SK-N-SH (cell line): ENCODE measurements at regions not wholly inside any gene's neighbourhood (a gene's known extent, or its start where the extent isn't known, plus 50 kb on each side); places are given as distances from the start of the nearest gene placed in this dataset.

ENCODE experiments used
- CTCF ChIA-PET: fragments of 300-600, 350-600 bp; formaldehyde crosslinking; extraction: SDS; loops from one replicate; lab custom pipeline; 2021; lab: Yijun Ruan, JAX
- POLR2A ChIA-PET: fragments of 350-600 bp; sonication (Branson Sonifier 250); formaldehyde crosslinking; extraction: SDS; loops from one replicate; lab custom pipeline; 2020; ENCODE audit warnings: antibody characterized with exemption, inconsistent platforms; lab: Yijun Ruan, JAX
- DNase-seq: peaks from one replicate; pipeline ENCODE4 v3.0.0; 2012
- H2AFZ ChIP-seq: fragments of 200-600 bp; sonication (generic); 2 replicates; pipeline ENCODE4 v1.8.1; 2016; ENCODE audit warnings: antibody characterized with exemption, mild to moderate bottlenecking, low read depth
- H3F3A ChIP-seq: fragments of 200-600 bp; sonication (generic); replicated peaks from 2 replicates; pipeline ENCODE3; 2016; ENCODE audit warnings: antibody characterized with exemption, mild to moderate bottlenecking; ENCODE audit not compliant: insufficient read depth
- H3K27ac ChIP-seq, 2 experiments: fragments of 200-500 bp in 1 of 2; fragments of 200-600 bp in 1 of 2; sonication (Bioruptor generic) in 1 of 2; sonication (generic), shearing (Covaris generic) in 1 of 2; 2 replicates each; pipeline versions ENCODE4 v1.5.1 to v1.6.1; 2014 to 2016; ENCODE audit warnings: low read depth in 2 of 2, inconsistent platforms in 1 of 2, low read length in 1 of 2, mild to moderate bottlenecking in 1 of 2, mixed read lengths in 1 of 2
- H3K27me3 ChIP-seq: fragments of 200-600 bp; sonication (generic), shearing (Covaris generic); 2 replicates; pipeline ENCODE4 v1.6.1; 2016; ENCODE audit warnings: mixed run types; ENCODE audit not compliant: insufficient read depth
- H3K36me3 ChIP-seq, 2 experiments: fragments of 200-500 bp in 1 of 2; fragments of 200-600 bp in 1 of 2; sonication (Bioruptor generic) in 1 of 2; sonication (generic) in 1 of 2; replicated peaks in 1 of 2; 2 replicates each; pipeline versions ENCODE3 to v1.5.1; 2014 to 2016; ENCODE audit warnings: low read length in 1 of 2, mild to moderate bottlenecking in 1 of 2; ENCODE audit not compliant: insufficient read depth in 2 of 2, control insufficient read depth in 1 of 2
- H3K4me1 ChIP-seq, 2 experiments: fragments of 200-500 bp in 1 of 2; fragments of 200-600 bp in 1 of 2; sonication (Bioruptor generic) in 1 of 2; sonication (generic), shearing (Covaris generic) in 1 of 2; 2 replicates each; pipeline versions ENCODE4 v1.5.1 to v1.6.1; 2014 to 2016; ENCODE audit warnings: low read depth in 1 of 2, low read length in 1 of 2, mixed run types in 1 of 2; ENCODE audit not compliant: insufficient read depth in 2 of 2, control insufficient read depth in 1 of 2
- H3K4me2 ChIP-seq: fragments of 200-600 bp; sonication (generic), shearing (Covaris generic); 2 replicates; pipeline ENCODE4 v1.6.1; 2017; ENCODE audit warnings: mixed run types
- H3K4me3 ChIP-seq, 2 experiments: fragments of 200-500 bp in 1 of 2; fragments of 200-600 bp in 1 of 2; sonication (Bioruptor generic) in 1 of 2; sonication (generic), shearing (Covaris generic) in 1 of 2; 2 replicates each; pipeline versions ENCODE4 v1.5.1 to v1.8.1; 2014 to 2016; ENCODE audit warnings: low read depth in 2 of 2, inconsistent platforms in 1 of 2, low read length in 1 of 2, mild to moderate bottlenecking in 1 of 2, mixed read lengths in 1 of 2, moderate library complexity in 1 of 2
- H3K79me2 ChIP-seq: fragments of 200-600 bp; sonication (generic); 2 replicates; pipeline ENCODE4 v1.8.1; 2017; ENCODE audit warnings: mild to moderate bottlenecking; ENCODE audit not compliant: insufficient read depth
- H3K9ac ChIP-seq: fragments of 200-600 bp; sonication (generic); 2 replicates; pipeline ENCODE4 v1.6.1; 2017; ENCODE audit warnings: mixed run types
- H3K9me2 ChIP-seq: fragments of 200-600 bp; sonication (generic); 2 replicates; pipeline ENCODE4 v1.6.1; 2017; ENCODE audit warnings: mixed run types
- H3K9me3 ChIP-seq: fragments of 200-600 bp; sonication (generic); 2 replicates; pipeline ENCODE4 v1.6.1; 2017; ENCODE audit warnings: mixed run types, mild to moderate bottlenecking, moderate library complexity
- H4K20me1 ChIP-seq: fragments of 200-600 bp; sonication (generic); 2 replicates; pipeline ENCODE4 v1.6.1; 2017; ENCODE audit warnings: mild to moderate bottlenecking, mixed run types; ENCODE audit not compliant: insufficient read depth
- CHD2 ChIP-seq: fragments of 150-350 bp; IDR thresholded peaks from 2 replicates; pipeline ENCODE4 v1.6.1; 2018; ENCODE audit warnings: low read length; ENCODE audit not compliant: partially characterized antibody
- ELF1 ChIP-seq: IDR thresholded peaks from 2 replicates; pipeline ENCODE4 v1.4.0; 2012
- EP300 ChIP-seq, 2 experiments: IDR thresholded peaks; 2 replicates each; pipeline versions ENCODE4 v1.4.0 to v1.6.1; 2012; ENCODE audit warnings: borderline replicate concordance in 1 of 2, low read depth in 1 of 2, low read length in 1 of 2
- EZH2phosphoT487 ChIP-seq: fragments of 200-600 bp; sonication (generic); IDR thresholded peaks from 2 replicates; pipeline ENCODE4 v1.6.1; 2017; ENCODE audit warnings: low read depth, mixed run types, mild to moderate bottlenecking, antibody characterized with exemption, moderate library complexity, borderline replicate concordance
- FOXJ3 ChIP-seq: sonication (generic); formaldehyde crosslinking; IDR thresholded peaks from 2 replicates; pipeline ENCODE4 v1.5.1; 2020; ENCODE audit warnings: mild to moderate bottlenecking, missing genetic modification reagents
- FOXM1 ChIP-seq: IDR thresholded peaks from 2 replicates; pipeline ENCODE4 v1.4.0; 2012; ENCODE audit warnings: low read depth, mild to moderate bottlenecking
- GABPA ChIP-seq: IDR thresholded peaks from 2 replicates; pipeline ENCODE4 v1.4.0; 2012; ENCODE audit warnings: low read depth, mild to moderate bottlenecking
- GATA2 ChIP-seq: sonication (generic); formaldehyde crosslinking; IDR thresholded peaks from 2 replicates; pipeline ENCODE4 v1.5.0; 2020; ENCODE audit warnings: mild to moderate bottlenecking, missing genetic modification reagents
- MEF2A ChIP-seq: IDR thresholded peaks from 2 replicates; pipeline ENCODE4 v1.4.0; 2012; ENCODE audit warnings: low read depth, borderline replicate concordance
- MXI1 ChIP-seq: IDR thresholded peaks from 2 replicates; pipeline ENCODE4 v1.6.1; 2012; ENCODE audit warnings: mild to moderate bottlenecking, low read depth, low read length, improper control_type of control experiment
- RAD21 ChIP-seq: IDR thresholded peaks from 2 replicates; pipeline ENCODE4 v1.6.1; 2012; ENCODE audit warnings: mild to moderate bottlenecking, low read length
- RCOR1 ChIP-seq: fragments of 150-350 bp; IDR thresholded peaks from 2 replicates; pipeline ENCODE4 v1.6.1; 2017; ENCODE audit warnings: antibody characterized with exemption, low read length
- RFX5 ChIP-seq: IDR thresholded peaks from 2 replicates; pipeline ENCODE4 v1.6.1; 2012; ENCODE audit warnings: mild to moderate bottlenecking, improper control_type of control experiment, low read length
- RXRA ChIP-seq: IDR thresholded peaks from 2 replicates; pipeline ENCODE4 v1.4.0; 2012; ENCODE audit warnings: low read depth, mild to moderate bottlenecking, borderline replicate concordance
- SIN3A ChIP-seq: IDR thresholded peaks from 2 replicates; pipeline ENCODE4 v1.6.1; 2012; ENCODE audit warnings: low read depth, mild to moderate bottlenecking, low read length, moderate library complexity, borderline replicate concordance
- TAF1 ChIP-seq: IDR thresholded peaks from 2 replicates; pipeline ENCODE4 v1.6.1; 2012; ENCODE audit warnings: low read depth, mild to moderate bottlenecking, low read length, moderate library complexity, borderline replicate concordance
- TCF12 ChIP-seq: IDR thresholded peaks from 2 replicates; pipeline ENCODE4 v1.4.0; 2012
- USF2 ChIP-seq: fragments of 150-350 bp; IDR thresholded peaks from 2 replicates; pipeline ENCODE4 v1.6.1; 2017; ENCODE audit warnings: antibody characterized with exemption, low read length, low read depth, borderline replicate concordance
- YY1 ChIP-seq: IDR thresholded peaks from 2 replicates; pipeline ENCODE4 v1.4.0; 2012; ENCODE audit warnings: low read depth, mild to moderate bottlenecking
- WGBS: methylation state at CpG from one replicate; pipeline ENCODE4 v1.1.6; 2017; ENCODE audit warnings: low lambda C conversion rate; 5-methylcytosine and 5-hydroxymethylcytosine counted together
- TF ChIP-seq, protein P1 (sequence below): IDR thresholded peaks from 2 replicates; pipeline ENCODE4 v1.4.0; 2012; ENCODE audit warnings: low read depth
- TF ChIP-seq, protein P2 (sequence below): fragments of 150-350 bp; IDR thresholded peaks from 2 replicates; pipeline ENCODE4 v1.6.1; 2016; ENCODE audit warnings: mild to moderate bottlenecking, low read depth, low read length
- TF ChIP-seq, protein P3 (sequence below): IDR thresholded peaks from 2 replicates; pipeline ENCODE4 v1.4.0; 2012; ENCODE audit warnings: low read depth, borderline replicate concordance

DNA sequence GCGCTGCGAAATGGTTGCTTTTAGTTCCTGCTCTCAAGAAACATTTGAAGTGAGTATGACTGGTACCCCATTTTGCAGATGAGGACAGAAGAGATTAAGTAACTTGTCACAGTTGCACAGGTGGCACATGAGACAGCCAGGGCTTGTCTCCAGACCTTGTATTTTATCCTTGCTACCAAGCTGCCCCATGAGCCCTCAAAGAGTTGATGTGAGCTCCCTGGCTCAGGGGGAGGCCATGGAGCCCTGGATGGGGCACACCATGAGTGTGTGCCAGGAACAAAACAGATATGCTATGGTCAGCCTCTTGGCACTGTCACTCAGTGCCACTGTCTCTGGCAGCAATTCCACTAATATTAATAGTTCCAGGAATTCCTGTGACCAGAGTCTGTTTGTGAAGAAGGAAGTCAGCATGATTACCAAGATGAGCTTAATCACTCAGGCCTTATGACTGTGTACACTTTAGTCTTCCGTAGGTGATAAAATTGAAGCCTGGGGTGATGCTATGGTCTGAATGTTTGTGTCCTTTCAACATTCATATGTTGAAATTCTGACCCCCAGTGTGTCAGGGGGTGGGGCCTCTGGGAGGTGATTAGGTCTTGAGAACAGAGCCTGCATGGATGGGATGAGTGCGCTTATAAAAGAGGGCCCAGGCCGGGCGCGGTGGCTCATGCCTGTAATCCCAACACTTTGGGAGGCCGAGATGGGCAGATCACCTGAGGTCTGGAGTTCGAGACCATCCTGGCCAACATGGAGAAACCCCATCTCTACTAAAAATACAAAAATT is 806.8 kb downstream of the AACS start (continued):
- TF ChIP-seq MEF2A (no peak), ELF1 (no peak)
- TF ChIP-seq, protein P1, sequence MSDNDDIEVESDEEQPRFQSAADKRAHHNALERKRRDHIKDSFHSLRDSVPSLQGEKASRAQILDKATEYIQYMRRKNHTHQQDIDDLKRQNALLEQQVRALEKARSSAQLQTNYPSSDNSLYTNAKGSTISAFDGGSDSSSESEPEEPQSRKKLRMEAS: no peak

DNA sequence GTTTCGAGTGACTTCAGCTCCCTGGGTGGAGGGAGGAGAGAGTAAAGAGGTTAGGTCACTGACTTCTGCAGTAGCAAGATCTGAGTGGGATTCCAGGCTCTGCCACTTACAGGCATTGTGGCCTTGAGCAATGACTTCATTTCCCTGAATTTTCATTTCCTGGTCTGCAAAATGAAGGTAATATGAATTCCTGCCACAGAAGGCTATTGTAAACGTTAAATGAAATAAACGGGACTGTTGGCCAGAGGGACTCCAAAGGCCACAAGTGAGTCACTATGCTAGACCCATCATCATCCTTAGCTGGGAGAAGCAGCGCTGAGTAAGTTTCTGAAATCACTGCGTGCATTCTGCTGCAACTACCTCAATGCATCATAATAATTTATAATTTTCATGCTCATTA is 807.8 kb downstream of the AACS start:
- CTCF ChIA-PET: no interaction called here
- WGBS: 25% methylated on average over 5 of the region's 5 CpGs
- DNase-seq: no peak
- Histone ChIP-seq H3K27me3 (no peaks in the 10 kb centered on the region), H3K4me1 (no peaks in the 10 kb centered on the region), H3F3A (no peaks in the 10 kb centered on the region), H3K9me2 (no peaks in the 10 kb centered on the region), H4K20me1 (no peaks in the 10 kb centered on the region), H2AFZ (no peak overlapping the region), H3K4me3 (no peak overlapping the region), H3K27ac (no peak overlapping the region), H3K4me2 (no peak overlapping the region), H3K36me3 (no peaks in the 10 kb centered on the region), H3K9me3 (no peaks in the 10 kb centered on the region), H3K79me2 (no peaks in the 10 kb centered on the region), H3K9ac (no peak overlapping the region)
- TF ChIP-seq EP300 (IDR thresholded peaks at IDR 0.05; ENCODE audit: borderline replicate concordance in 1 of 2, low read depth in 1 of 2, low read length in 1 of 2) (no peak), ELF1 (no peak), TAF1 (no peak), RCOR1 (no peak), FOXJ3 (no peak), CHD2 (no peak), SIN3A (no peak), FOXM1 (no peak), YY1 (no peak)
- TF ChIP-seq, protein P2, sequence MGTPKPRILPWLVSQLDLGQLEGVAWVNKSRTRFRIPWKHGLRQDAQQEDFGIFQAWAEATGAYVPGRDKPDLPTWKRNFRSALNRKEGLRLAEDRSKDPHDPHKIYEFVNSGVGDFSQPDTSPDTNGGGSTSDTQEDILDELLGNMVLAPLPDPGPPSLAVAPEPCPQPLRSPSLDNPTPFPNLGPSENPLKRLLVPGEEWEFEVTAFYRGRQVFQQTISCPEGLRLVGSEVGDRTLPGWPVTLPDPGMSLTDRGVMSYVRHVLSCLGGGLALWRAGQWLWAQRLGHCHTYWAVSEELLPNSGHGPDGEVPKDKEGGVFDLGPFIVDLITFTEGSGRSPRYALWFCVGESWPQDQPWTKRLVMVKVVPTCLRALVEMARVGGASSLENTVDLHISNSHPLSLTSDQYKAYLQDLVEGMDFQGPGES: no peak
- POLR2A ChIA-PET: no interaction called here

DNA sequence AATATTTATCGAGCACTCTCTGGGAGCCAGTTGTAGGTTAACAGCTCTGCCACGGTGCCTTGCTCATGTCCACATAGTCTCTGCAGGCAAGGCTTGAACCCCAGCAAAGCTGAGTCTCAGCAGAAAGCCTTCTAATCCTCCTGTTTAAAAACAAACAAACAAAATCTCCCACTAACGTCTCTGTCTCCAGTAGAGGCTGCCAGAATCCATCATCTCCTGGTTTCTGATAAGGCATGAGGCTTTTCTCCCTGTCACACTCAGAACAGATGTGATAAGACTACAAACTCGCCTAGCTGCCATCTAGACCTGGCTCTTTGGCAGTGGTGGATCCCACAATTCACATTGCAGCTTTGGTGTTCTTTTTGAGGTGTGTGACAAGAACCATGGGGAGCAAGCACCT is 813.2 kb downstream of the AACS start:
- Histone ChIP-seq H3K4me1 (no peaks in the 10 kb centered on the region), H3K4me2 (no peak overlapping the region), H3K27ac (no peak overlapping the region), H3K9ac (no peak overlapping the region), H3K36me3 (no peaks in the 10 kb centered on the region), H3K4me3 (no peak overlapping the region), H3F3A (no peaks in the 10 kb centered on the region), H3K79me2 (no peaks in the 10 kb centered on the region), H3K9me3 (no peaks in the 10 kb centered on the region), H4K20me1 (no peaks in the 10 kb centered on the region), H2AFZ (no peak overlapping the region), H3K9me2 (no peaks in the 10 kb centered on the region), H3K27me3 (no peaks in the 10 kb centered on the region)
- ChIA-PET POLR2A (no interaction called here), CTCF (no interaction called here)
- WGBS: 12% methylated on average over 4 of the region's 4 CpGs
- TF ChIP-seq EP300 (IDR thresholded peaks at IDR 0.05; ENCODE audit: borderline replicate concordance in 1 of 2, low read depth in 1 of 2, low read length in 1 of 2): no peak
- TF ChIP-seq, protein P3, sequence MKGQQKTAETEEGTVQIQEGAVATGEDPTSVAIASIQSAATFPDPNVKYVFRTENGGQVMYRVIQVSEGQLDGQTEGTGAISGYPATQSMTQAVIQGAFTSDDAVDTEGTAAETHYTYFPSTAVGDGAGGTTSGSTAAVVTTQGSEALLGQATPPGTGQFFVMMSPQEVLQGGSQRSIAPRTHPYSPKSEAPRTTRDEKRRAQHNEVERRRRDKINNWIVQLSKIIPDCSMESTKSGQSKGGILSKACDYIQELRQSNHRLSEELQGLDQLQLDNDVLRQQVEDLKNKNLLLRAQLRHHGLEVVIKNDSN: no peak
- TF ChIP-seq RXRA: no peak
- TF ChIP-seq, protein P1: no peak
- no peak for TF ChIP-seq EZH2phosphoT487
- no peak for TF ChIP-seq RAD21
- TF ChIP-seq, protein P2: no peak
- no peak for TF ChIP-seq GATA2 (CRISPR knock-in tag)
- no peak for TF ChIP-seq CHD2
- TF ChIP-seq MXI1: no peak
- TF ChIP-seq RFX5: no peak
- no peak for TF ChIP-seq USF2
- no peak for TF ChIP-seq TCF12
- TF ChIP-seq GABPA: no peak
- no peak for TF ChIP-seq MEF2A
- DNase-seq: no peak
